ENCODE measurements at regions not wholly inside any gene's neighbourhood (a gene's known extent, or its start where the extent isn't known, plus 50 kb on each side); places are given as distances from the start of the nearest gene placed in this dataset.

GRCh38 chr4:149062997-149063396 lies 620.8 kb upstream of the NR3C2 start:
- WGBS, 2 donors, result 61 to 62% methylated on average over 2 of the region's 2 CpGs

GRCh38 chr4:149057594-149057993 lies 615.4 kb upstream of the NR3C2 start:
- H3K9me3 ChIP-seq, result no peaks in the 10 kb centered on the region
- no peaks in the 10 kb centered on the region for H3K27me3 ChIP-seq
- no peak overlapping the region for H3K4me3 ChIP-seq
- H3K4me1 ChIP-seq, result peaks cover 7 to 27% (median 9%) of the 10 kb centered on the region in 3 donors
- intact Hi-C loops (cut with DNase I), result no loop called here
- DNase-seq, result no peak
- H3K27ac ChIP-seq, result peak overlapping the region in 3 of 4 donors; percentile 66 to 76 (median 68)
- WGBS, 2 donors, result 73 to 79% methylated on average over 3 of the region's 3 CpGs
- TF ChIP-seq CTCF (IDR thresholded peaks at IDR 0.05) (no peak), POLR2A (IDR thresholded peaks at IDR 0.05) (no peak)
- H3K36me3 ChIP-seq, result no peaks in the 10 kb centered on the region

More at GRCh38 chr4:149062997-149063396, 620.8 kb upstream of the NR3C2 start:
- DNase-seq, result no peak
- Histone ChIP-seq H3K4me1 (peaks cover 0 to under 1% (median 0%) of the 10 kb centered on the region in 3 donors), H3K9me3 (no peaks in the 10 kb centered on the region), H3K4me3 (no peak overlapping the region), H3K27me3 (no peaks in the 10 kb centered on the region), H3K36me3 (no peaks in the 10 kb centered on the region), H3K27ac (no peak overlapping the region)
- no peak for TF ChIP-seq POLR2A (IDR thresholded peaks at IDR 0.05)
- no peak for TF ChIP-seq CTCF (IDR thresholded peaks at IDR 0.05)
- intact Hi-C loops (cut with DNase I), result no loop called here

- WGBS, 2 donors, result 32 to 41% methylated on average over 2 of the region's 2 CpGs
- H3K4me1 ChIP-seq, result peaks cover 7 to 27% (median 9%) of the 10 kb centered on the region in 3 donors
- intact Hi-C loops (cut with DNase I), result no loop called here
- H3K9me3 ChIP-seq, result no peaks in the 10 kb centered on the region
- no peaks in the 10 kb centered on the region for H3K36me3 ChIP-seq
- H3K27ac ChIP-seq, result peak overlapping the region in 3 of 4 donors; percentile 66 to 76 (median 68)
- H3K4me3 ChIP-seq, result peak overlapping the region in 1 of 4 donors; percentile 8
- no peaks in the 10 kb centered on the region for H3K27me3 ChIP-seq
- no peak for DNase-seq
- TF ChIP-seq POLR2A (IDR thresholded peaks at IDR 0.05), result no peak
- no peak for TF ChIP-seq CTCF (IDR thresholded peaks at IDR 0.05)
Measured at GRCh38 chr4:149056615-149057014, 614.4 kb upstream of the NR3C2 start.

GRCh38 chr4:149055624-149056023 lies 613.4 kb upstream of the NR3C2 start:
- Histone ChIP-seq H3K4me1 (peaks cover 7 to 27% (median 9%) of the 10 kb centered on the region in 3 donors), H3K36me3 (no peaks in the 10 kb centered on the region), H3K27ac (peak overlapping the region in 3 of 4 donors; percentile 66 to 76 (median 68)), H3K27me3 (no peaks in the 10 kb centered on the region), H3K4me3 (no peak overlapping the region), H3K9me3 (no peaks in the 10 kb centered on the region)
- no peak for TF ChIP-seq CTCF (IDR thresholded peaks at IDR 0.05)
- no peak for TF ChIP-seq POLR2A (IDR thresholded peaks at IDR 0.05)
- intact Hi-C loops (cut with DNase I), result no loop called here
- no peak for DNase-seq
- WGBS, 2 donors, result 24 to 29% methylated on average over 1 of the region's 1 CpG

GRCh38 chr4:149050840-149051239 lies 608.6 kb upstream of the NR3C2 start:
- Histone ChIP-seq H3K36me3 (no peaks in the 10 kb centered on the region), H3K4me1 (peaks cover 0 to 7% (median 3%) of the 10 kb centered on the region in 3 donors), H3K27ac (no peak overlapping the region), H3K9me3 (no peaks in the 10 kb centered on the region), H3K27me3 (no peaks in the 10 kb centered on the region), H3K4me3 (no peak overlapping the region)
- intact Hi-C loops (cut with DNase I), result no loop called here
- no peak for TF ChIP-seq CTCF (IDR thresholded peaks at IDR 0.05)
- TF ChIP-seq POLR2A (IDR thresholded peaks at IDR 0.05), result no peak
- DNase-seq, result no peak
- 81 to 86% methylated on average over 5 of the region's 5 CpGs for WGBS, 2 donors

Data from esophagus squamous epithelium (tissue), 5 donors.